ENCODE measurements at regions not wholly inside any gene's neighbourhood (a gene's known extent, or its start where the extent isn't known, plus 50 kb on each side); places are given as distances from the start of the nearest gene placed in this dataset.

DNA sequence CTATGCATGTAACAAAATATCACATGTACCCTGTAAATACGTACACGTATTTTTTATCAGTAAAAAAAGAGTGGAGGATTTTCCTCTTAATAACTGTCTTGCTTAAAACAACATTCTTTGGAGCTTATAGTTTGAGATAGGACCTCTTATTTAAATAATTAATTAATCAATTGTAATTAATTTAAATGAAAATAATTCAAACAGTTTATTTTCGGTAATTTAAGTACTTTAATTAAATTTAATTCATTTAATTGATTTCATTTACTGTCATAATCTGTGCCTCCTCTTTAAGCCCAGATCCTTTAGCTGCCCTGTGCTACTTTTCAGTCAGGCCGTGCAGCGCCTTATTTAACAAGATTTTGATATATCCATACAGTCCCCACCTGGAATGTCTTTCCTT, 427.0 kb downstream of the HLX start:
- Histone ChIP-seq H3K4me1 (ENCODE audit: control insufficient read depth in 2 of 2, insufficient read depth in 2 of 2, low read length in 2 of 2) (no peaks in the 10 kb centered on the region), H3K27me3 (ENCODE audit: control insufficient read depth in 2 of 2, insufficient read depth in 2 of 2, low read length in 2 of 2) (no peaks in the 10 kb centered on the region), H3K9ac (ENCODE audit: low read depth in 1 of 2, low read length in 2 of 2) (no peak overlapping the region), H3K9me3 (ENCODE audit: control insufficient read depth in 2 of 2, low read length in 2 of 2) (no peaks in the 10 kb centered on the region), H3K4me3 (ENCODE audit: low read length in 2 of 2) (no peak overlapping the region), H3K27ac (ENCODE audit: low read depth in 2 of 2, low read length in 2 of 2) (no peak overlapping the region), H3K36me3 (ENCODE audit: control insufficient read depth in 2 of 2, insufficient read depth in 2 of 2, low read length in 2 of 2) (no peaks in the 10 kb centered on the region)

DNA sequence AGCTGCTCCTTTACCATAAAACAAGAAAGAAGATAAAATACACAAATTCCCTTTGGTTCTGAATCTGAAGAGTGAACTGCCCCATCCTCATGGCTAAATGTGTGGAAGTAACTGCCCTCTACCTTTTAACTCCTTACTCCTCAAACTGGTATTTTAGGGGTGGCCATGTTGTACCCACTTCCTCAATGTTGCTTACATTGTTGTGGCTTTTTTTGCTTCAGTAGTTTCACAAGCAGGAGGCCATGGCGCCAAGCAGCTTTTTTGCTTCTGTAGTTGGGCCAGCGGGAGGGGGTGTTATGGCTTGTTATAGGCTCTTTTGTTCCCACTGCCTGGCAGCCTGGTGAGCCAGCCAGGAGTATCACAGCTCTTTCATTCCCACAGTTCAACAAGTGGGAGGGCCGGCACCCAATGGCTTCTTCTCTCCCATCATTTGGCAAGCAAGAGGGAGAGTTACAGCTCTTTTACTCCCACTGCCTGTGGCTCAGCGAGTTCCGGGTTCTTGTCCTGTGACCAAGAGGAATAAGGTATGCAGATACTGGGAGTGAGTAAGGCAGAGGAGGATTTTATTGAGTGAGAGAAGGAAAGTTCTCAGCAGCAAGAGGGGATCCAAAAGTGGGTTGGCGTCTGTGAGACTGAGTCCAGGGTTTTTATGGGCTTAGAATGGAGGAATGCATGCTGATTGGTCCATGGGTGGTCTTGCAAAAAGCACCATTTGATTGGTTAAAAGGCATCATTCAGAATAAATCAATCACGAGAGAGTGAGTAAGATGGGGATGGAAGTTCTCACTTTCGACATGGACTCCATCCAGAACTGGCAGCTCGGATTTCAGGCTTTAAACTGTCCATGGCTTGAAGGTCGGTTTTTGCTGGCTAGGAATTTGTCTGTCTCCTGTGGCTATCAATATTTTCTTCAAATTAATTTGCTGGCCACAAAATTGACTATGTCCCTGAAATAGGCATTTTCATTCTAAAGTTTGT, 429.6 kb downstream of the HLX start:
- Histone ChIP-seq H3K9me3 (ENCODE audit: control insufficient read depth in 2 of 2, low read length in 2 of 2) (no peaks in the 10 kb centered on the region), H3K4me3 (ENCODE audit: low read length in 2 of 2) (no peak overlapping the region), H3K9ac (ENCODE audit: low read depth in 1 of 2, low read length in 2 of 2) (no peak overlapping the region), H3K27me3 (ENCODE audit: control insufficient read depth in 2 of 2, insufficient read depth in 2 of 2, low read length in 2 of 2) (no peaks in the 10 kb centered on the region), H3K36me3 (ENCODE audit: control insufficient read depth in 2 of 2, insufficient read depth in 2 of 2, low read length in 2 of 2) (no peaks in the 10 kb centered on the region), H3K27ac (ENCODE audit: low read depth in 2 of 2, low read length in 2 of 2) (no peak overlapping the region), H3K4me1 (ENCODE audit: control insufficient read depth in 2 of 2, insufficient read depth in 2 of 2, low read length in 2 of 2) (no peaks in the 10 kb centered on the region)

DNA sequence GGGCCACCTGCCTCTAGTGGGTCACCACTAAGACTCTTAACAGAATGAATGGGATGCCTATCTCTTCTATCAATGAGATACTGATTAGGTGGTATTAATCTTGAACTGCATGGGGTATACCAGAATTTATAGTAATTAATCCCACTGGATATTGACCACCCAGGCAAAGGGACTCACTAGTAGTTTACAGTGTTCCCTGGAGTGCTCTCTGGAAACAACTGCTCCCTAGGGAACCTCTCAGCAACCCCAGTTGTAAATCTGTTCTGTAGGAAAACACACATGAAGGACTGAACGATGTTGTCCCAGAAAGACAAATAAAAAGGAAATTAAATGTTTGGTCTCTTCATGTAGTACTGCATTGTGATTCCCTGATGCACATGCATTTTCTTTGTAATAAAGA, 430.5 kb downstream of the HLX start:
- Histone ChIP-seq H3K9me3 (ENCODE audit: control insufficient read depth in 2 of 2, low read length in 2 of 2) (no peaks in the 10 kb centered on the region), H3K9ac (ENCODE audit: low read depth in 1 of 2, low read length in 2 of 2) (no peak overlapping the region), H3K4me3 (ENCODE audit: low read length in 2 of 2) (no peak overlapping the region), H3K36me3 (ENCODE audit: control insufficient read depth in 2 of 2, insufficient read depth in 2 of 2, low read length in 2 of 2) (no peaks in the 10 kb centered on the region), H3K4me1 (ENCODE audit: control insufficient read depth in 2 of 2, insufficient read depth in 2 of 2, low read length in 2 of 2) (no peaks in the 10 kb centered on the region), H3K27ac (ENCODE audit: low read depth in 2 of 2, low read length in 2 of 2) (no peak overlapping the region), H3K27me3 (ENCODE audit: control insufficient read depth in 2 of 2, insufficient read depth in 2 of 2, low read length in 2 of 2) (no peaks in the 10 kb centered on the region)

DNA sequence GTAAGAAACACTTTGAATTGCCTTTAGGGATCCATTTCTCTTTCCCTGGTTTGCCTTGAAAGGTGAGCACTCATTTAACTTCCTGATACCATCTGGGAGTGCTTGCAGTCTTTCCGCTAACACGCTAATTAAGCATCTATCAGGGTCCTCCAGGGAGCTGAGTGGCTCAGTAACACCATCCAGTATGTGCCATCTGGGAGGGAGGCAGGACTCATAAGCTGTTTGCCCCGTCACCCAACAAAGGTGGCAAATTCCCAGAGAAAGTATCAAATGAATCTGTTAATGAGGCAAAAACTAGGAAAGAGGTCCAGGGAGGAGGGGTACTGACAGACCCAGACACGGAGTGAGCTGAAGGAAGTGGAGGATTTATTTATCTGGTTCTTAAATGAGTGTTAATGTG, 430.9 kb downstream of the HLX start:
- no peak overlapping the region for H3K4me3 ChIP-seq (ENCODE audit: low read length in 2 of 2)
- H3K27me3 ChIP-seq (ENCODE audit: control insufficient read depth in 2 of 2, insufficient read depth in 2 of 2, low read length in 2 of 2): no peaks in the 10 kb centered on the region
- no peak overlapping the region for H3K9ac ChIP-seq (ENCODE audit: low read depth in 1 of 2, low read length in 2 of 2)
- H3K9me3 ChIP-seq (ENCODE audit: control insufficient read depth in 2 of 2, low read length in 2 of 2): no peaks in the 10 kb centered on the region
- H3K36me3 ChIP-seq (ENCODE audit: control insufficient read depth in 2 of 2, insufficient read depth in 2 of 2, low read length in 2 of 2): no peaks in the 10 kb centered on the region
- H3K27ac ChIP-seq (ENCODE audit: low read depth in 2 of 2, low read length in 2 of 2): no peak overlapping the region
- H3K4me1 ChIP-seq (ENCODE audit: control insufficient read depth in 2 of 2, insufficient read depth in 2 of 2, low read length in 2 of 2): no peaks in the 10 kb centered on the region

DNA sequence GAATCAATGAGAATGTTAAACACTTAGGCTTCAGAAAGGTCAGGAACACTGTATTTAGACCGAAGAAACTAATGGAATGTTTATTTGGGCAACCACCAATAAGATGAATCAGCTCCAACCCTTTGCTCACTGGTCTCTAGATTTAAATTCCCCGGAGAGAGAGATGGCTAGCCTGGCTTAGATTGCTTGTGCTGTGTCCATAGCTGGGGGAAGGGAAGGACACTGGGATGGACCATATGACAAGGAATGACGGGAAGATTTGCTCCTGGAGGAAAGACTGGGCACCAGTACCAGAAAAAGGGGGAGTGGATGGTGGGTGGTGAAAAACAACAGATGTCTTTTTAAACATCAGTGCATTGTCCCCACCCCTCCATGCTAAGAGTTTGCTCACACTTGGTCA, 426.6 kb downstream of the DUSP10 start:
- Histone ChIP-seq H3K9me3 (ENCODE audit: control insufficient read depth in 2 of 2, low read length in 2 of 2) (no peaks in the 10 kb centered on the region), H3K4me3 (ENCODE audit: low read length in 2 of 2) (no peak overlapping the region), H3K27me3 (ENCODE audit: control insufficient read depth in 2 of 2, insufficient read depth in 2 of 2, low read length in 2 of 2) (no peaks in the 10 kb centered on the region), H3K9ac (ENCODE audit: low read depth in 1 of 2, low read length in 2 of 2) (no peak overlapping the region), H3K36me3 (ENCODE audit: control insufficient read depth in 2 of 2, insufficient read depth in 2 of 2, low read length in 2 of 2) (no peaks in the 10 kb centered on the region), H3K4me1 (ENCODE audit: control insufficient read depth in 2 of 2, insufficient read depth in 2 of 2, low read length in 2 of 2) (no peaks in the 10 kb centered on the region), H3K27ac (ENCODE audit: low read depth in 2 of 2, low read length in 2 of 2) (no peak overlapping the region)

DNA sequence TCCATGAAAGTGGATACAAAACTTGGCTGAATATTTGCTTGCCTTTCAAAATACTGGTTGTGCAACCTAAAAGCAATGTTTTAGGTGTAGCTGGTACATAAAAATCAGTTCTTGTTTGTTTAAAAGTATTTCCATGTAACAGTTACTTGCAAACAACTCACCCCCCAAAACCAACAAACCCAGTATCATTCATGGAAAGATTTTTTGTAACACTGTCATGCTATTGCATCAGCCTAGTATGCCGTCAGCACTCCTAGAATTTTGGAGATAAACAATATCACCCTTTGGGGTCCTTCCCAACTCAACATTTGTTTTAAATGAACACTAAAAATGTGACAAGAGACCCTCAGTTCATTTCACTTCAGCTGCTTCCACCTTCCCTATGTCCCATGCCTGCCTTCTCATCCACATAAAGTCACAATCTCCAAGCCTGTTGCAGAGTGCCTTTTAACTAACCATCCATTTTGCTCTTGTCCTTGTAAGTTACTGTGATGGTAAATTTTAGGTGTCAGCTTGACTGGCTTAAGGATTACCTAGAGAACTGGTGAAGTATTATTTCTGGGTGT, 425.3 kb downstream of the DUSP10 start:
- Histone ChIP-seq H3K9me3 (ENCODE audit: control insufficient read depth in 2 of 2, low read length in 2 of 2) (no peaks in the 10 kb centered on the region), H3K4me1 (ENCODE audit: control insufficient read depth in 2 of 2, insufficient read depth in 2 of 2, low read length in 2 of 2) (no peaks in the 10 kb centered on the region), H3K36me3 (ENCODE audit: control insufficient read depth in 2 of 2, insufficient read depth in 2 of 2, low read length in 2 of 2) (no peaks in the 10 kb centered on the region), H3K4me3 (ENCODE audit: low read length in 2 of 2) (no peak overlapping the region), H3K9ac (ENCODE audit: low read depth in 1 of 2, low read length in 2 of 2) (no peak overlapping the region), H3K27me3 (ENCODE audit: control insufficient read depth in 2 of 2, insufficient read depth in 2 of 2, low read length in 2 of 2) (no peaks in the 10 kb centered on the region), H3K27ac (ENCODE audit: low read depth in 2 of 2, low read length in 2 of 2) (no peak overlapping the region)

DNA sequence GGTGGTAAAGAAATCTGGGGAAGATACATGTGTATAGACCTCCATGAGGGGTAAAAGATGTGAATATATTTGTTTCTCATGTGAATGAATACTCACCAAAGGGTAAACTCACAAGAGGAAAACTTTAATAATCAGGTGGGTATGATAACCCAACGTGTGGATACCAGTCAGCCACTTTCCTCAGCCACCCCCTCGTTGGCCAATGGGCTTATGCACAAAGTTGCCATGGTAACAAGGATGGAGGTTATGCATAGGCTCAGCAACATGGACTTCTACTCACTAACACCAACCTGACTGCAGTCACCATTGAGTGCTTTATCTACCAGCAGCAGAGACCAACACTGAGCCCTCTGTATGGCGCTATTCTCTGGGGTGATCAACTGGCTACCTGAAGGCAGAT, 424.4 kb downstream of the DUSP10 start:
- Histone ChIP-seq H3K4me1 (ENCODE audit: control insufficient read depth in 2 of 2, insufficient read depth in 2 of 2, low read length in 2 of 2) (no peaks in the 10 kb centered on the region), H3K27ac (ENCODE audit: low read depth in 2 of 2, low read length in 2 of 2) (no peak overlapping the region), H3K4me3 (ENCODE audit: low read length in 2 of 2) (no peak overlapping the region), H3K9ac (ENCODE audit: low read depth in 1 of 2, low read length in 2 of 2) (no peak overlapping the region), H3K36me3 (ENCODE audit: control insufficient read depth in 2 of 2, insufficient read depth in 2 of 2, low read length in 2 of 2) (no peaks in the 10 kb centered on the region), H3K27me3 (ENCODE audit: control insufficient read depth in 2 of 2, insufficient read depth in 2 of 2, low read length in 2 of 2) (no peaks in the 10 kb centered on the region), H3K9me3 (ENCODE audit: control insufficient read depth in 2 of 2, low read length in 2 of 2) (no peaks in the 10 kb centered on the region)

DNA sequence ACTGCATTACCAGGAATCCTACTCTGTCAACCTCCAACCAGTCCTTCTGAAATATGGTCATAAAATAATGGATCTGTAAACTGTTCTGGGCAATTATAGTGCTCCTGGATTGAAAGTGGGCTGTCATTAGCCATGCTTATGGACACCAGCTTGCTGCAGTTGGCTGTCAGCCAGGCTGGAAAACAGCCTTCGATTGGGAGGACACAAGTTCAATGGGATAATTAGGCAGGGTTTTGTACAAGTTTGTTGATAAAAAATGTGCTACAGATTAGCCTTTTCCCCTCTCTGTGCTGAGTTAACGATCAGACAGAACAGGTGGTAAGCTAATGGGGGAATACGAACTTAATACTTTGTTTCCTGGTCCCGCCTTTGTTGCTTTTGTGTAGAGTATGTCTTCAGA, 413.9 kb downstream of the DUSP10 start:
- H3K9ac ChIP-seq (ENCODE audit: low read depth in 1 of 2, low read length in 2 of 2): no peak overlapping the region
- H3K27me3 ChIP-seq (ENCODE audit: control insufficient read depth in 2 of 2, insufficient read depth in 2 of 2, low read length in 2 of 2): no peaks in the 10 kb centered on the region
- H3K4me3 ChIP-seq (ENCODE audit: low read length in 2 of 2): no peak overlapping the region
- no peak overlapping the region for H3K27ac ChIP-seq (ENCODE audit: low read depth in 2 of 2, low read length in 2 of 2)
- H3K9me3 ChIP-seq (ENCODE audit: control insufficient read depth in 2 of 2, low read length in 2 of 2): peaks cover 4% of the 10 kb centered on the region in 2 donors
- H3K36me3 ChIP-seq (ENCODE audit: control insufficient read depth in 2 of 2, insufficient read depth in 2 of 2, low read length in 2 of 2): no peaks in the 10 kb centered on the region
- no peaks in the 10 kb centered on the region for H3K4me1 ChIP-seq (ENCODE audit: control insufficient read depth in 2 of 2, insufficient read depth in 2 of 2, low read length in 2 of 2)

DNA sequence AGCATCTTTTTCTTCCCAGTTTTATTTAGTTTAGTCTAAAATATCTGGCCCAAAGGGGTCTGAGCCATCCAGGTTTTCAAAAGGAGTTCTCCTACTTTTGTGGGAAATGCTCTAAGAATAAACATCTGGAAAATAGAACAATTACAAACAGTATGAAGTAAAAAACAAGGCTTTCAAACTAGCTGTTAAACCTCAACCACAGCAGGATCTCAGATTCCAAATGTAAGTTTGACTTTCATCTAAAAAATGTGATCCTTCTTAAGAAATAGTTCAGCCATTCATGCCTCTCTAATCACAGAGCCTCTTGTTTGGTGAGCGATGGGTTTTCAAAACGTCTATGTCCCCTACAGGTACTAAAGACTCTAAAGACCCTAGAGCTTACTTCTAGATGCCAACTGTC, 413.5 kb downstream of the DUSP10 start:
- Histone ChIP-seq H3K9ac (ENCODE audit: low read depth in 1 of 2, low read length in 2 of 2) (no peak overlapping the region), H3K9me3 (ENCODE audit: control insufficient read depth in 2 of 2, low read length in 2 of 2) (peaks cover 4% of the 10 kb centered on the region in 2 donors), H3K4me3 (ENCODE audit: low read length in 2 of 2) (no peak overlapping the region), H3K27me3 (ENCODE audit: control insufficient read depth in 2 of 2, insufficient read depth in 2 of 2, low read length in 2 of 2) (no peaks in the 10 kb centered on the region), H3K36me3 (ENCODE audit: control insufficient read depth in 2 of 2, insufficient read depth in 2 of 2, low read length in 2 of 2) (no peaks in the 10 kb centered on the region), H3K4me1 (ENCODE audit: control insufficient read depth in 2 of 2, insufficient read depth in 2 of 2, low read length in 2 of 2) (no peaks in the 10 kb centered on the region), H3K27ac (ENCODE audit: low read depth in 2 of 2, low read length in 2 of 2) (no peak overlapping the region)

DNA sequence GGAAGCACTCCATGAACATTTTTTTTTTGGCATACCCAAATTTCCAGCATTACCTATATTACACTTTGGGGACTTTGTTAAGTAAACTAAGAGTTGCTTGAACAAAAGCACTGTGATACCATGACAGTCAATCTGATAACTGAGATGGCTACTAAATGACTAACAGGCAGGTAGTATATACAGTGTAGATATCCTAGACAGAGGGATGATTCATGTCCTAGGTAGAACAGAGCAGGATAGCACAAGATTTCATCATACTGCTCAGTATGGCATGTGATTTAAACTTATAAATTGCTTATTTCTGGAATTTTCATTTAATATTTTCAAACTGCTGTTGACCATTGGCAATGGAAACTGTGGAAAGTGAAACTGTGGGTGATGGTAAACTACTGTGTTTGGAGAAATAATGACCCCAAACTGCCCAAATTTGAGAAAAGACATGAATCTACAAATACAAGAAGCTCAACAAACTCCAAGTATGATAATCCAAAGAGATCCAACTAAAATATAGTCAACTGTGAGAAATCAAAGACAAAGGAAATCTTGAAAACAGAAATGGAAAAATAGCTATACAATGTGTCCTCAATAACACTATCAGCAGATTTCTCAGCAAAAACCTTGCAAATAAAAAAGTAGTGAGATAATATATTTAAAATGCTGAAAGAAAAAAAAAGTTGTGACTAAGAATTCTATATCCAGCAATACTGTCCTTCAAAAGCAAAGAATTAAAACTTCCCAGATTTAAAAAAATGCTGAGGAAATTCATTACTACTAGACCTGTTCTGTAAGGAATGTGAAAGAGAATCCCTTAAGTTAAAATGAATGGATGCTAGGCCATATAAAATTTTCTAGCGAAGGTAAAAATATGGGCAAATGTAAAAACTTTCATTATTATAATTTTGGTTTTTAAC, 410.4 kb downstream of the DUSP10 start:
- no peak overlapping the region for H3K27ac ChIP-seq (ENCODE audit: low read depth in 2 of 2, low read length in 2 of 2)
- H3K36me3 ChIP-seq (ENCODE audit: control insufficient read depth in 2 of 2, insufficient read depth in 2 of 2, low read length in 2 of 2): no peaks in the 10 kb centered on the region
- H3K9me3 ChIP-seq (ENCODE audit: control insufficient read depth in 2 of 2, low read length in 2 of 2): peaks cover 4% of the 10 kb centered on the region in 2 donors
- H3K4me1 ChIP-seq (ENCODE audit: control insufficient read depth in 2 of 2, insufficient read depth in 2 of 2, low read length in 2 of 2): peaks cover 0 to 11% of the 10 kb centered on the region in 2 donors
- no peaks in the 10 kb centered on the region for H3K27me3 ChIP-seq (ENCODE audit: control insufficient read depth in 2 of 2, insufficient read depth in 2 of 2, low read length in 2 of 2)
- H3K9ac ChIP-seq (ENCODE audit: low read depth in 1 of 2, low read length in 2 of 2): no peak overlapping the region
- no peak overlapping the region for H3K4me3 ChIP-seq (ENCODE audit: low read length in 2 of 2)
